ENCODE measurements at regions not wholly inside any gene's neighbourhood (a gene's known extent, or its start where the extent isn't known, plus 50 kb on each side); places are given as distances from the start of the nearest gene placed in this dataset.

DNA sequence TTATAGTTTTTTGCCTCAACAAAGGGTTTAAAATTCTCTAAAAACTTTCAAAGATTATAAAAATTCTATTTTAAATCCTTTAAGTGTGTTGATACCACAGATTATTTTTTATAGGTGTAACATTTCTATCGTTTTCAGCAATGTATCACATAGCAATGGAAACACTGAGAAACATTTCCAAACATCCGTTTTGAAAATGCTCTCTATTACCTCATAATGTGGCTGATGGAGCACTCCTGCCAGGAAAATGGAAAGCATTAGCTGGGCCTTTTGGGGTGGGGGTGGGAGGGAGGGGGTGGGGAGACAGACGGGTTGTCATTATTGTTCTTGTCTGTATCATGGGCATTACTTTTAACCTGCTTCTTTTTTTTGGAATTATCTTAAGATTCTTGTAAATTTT is 516.5 kb downstream of the ACTL7B start:
- Histone ChIP-seq H3K79me2 (ENCODE audit: control insufficient read depth, insufficient read depth, low read length) (no peaks in the 10 kb centered on the region), H3K27me3 (ENCODE audit: control insufficient read depth, extremely low read depth, insufficient read depth, low read length) (no peaks in the 10 kb centered on the region), H4K20me1 (ENCODE audit: control insufficient read depth, extremely low read depth, insufficient read depth, low read length) (no peaks in the 10 kb centered on the region), H3K4me1 (ENCODE audit: control insufficient read depth, extremely low read depth, insufficient read depth, low read length) (no peaks in the 10 kb centered on the region), H3K9ac (ENCODE audit: control insufficient read depth, extremely low read depth, insufficient read depth, low read length) (no peak overlapping the region), H3K9me1 (ENCODE audit: control insufficient read depth, extremely low read depth, insufficient read depth, low read length) (no peaks in the 10 kb centered on the region), H3K9me3 (ENCODE audit: control insufficient read depth, low read depth, low read length) (no peaks in the 10 kb centered on the region), H3K27ac (ENCODE audit: control insufficient read depth, insufficient read depth, low read length) (no peak overlapping the region), H3K36me3 (ENCODE audit: control insufficient read depth in 2 of 2, extremely low read depth in 1 of 2, insufficient read depth in 2 of 2, low read length in 2 of 2) (no peaks in the 10 kb centered on the region), H2AFZ (ENCODE audit: control insufficient read depth, low read length) (no peak overlapping the region), H3K4me2 (ENCODE audit: control insufficient read depth, extremely low read depth, insufficient read depth, low read depth, low read length) (no peak overlapping the region), H3K4me3 (ENCODE audit: control insufficient read depth in 2 of 3, extremely low read depth in 1 of 3, insufficient read depth in 2 of 3, low read depth in 1 of 3, low read length in 3 of 3) (no peak overlapping the region)
- DNase-seq (ENCODE audit: low read depth, low spot score), result no peak
- TF ChIP-seq, protein P1, sequence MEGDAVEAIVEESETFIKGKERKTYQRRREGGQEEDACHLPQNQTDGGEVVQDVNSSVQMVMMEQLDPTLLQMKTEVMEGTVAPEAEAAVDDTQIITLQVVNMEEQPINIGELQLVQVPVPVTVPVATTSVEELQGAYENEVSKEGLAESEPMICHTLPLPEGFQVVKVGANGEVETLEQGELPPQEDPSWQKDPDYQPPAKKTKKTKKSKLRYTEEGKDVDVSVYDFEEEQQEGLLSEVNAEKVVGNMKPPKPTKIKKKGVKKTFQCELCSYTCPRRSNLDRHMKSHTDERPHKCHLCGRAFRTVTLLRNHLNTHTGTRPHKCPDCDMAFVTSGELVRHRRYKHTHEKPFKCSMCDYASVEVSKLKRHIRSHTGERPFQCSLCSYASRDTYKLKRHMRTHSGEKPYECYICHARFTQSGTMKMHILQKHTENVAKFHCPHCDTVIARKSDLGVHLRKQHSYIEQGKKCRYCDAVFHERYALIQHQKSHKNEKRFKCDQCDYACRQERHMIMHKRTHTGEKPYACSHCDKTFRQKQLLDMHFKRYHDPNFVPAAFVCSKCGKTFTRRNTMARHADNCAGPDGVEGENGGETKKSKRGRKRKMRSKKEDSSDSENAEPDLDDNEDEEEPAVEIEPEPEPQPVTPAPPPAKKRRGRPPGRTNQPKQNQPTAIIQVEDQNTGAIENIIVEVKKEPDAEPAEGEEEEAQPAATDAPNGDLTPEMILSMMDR (optimal IDR thresholded peaks at IDR 0.05 in 1 of 3, IDR thresholded peaks at IDR 0.05 in 1 of 3, conservative IDR thresholded peaks at IDR 0.05 in 1 of 3; ENCODE audit: extremely low read depth in 1 of 3, insufficient read depth in 2 of 3, low read length in 3 of 3), result no peak
- TF ChIP-seq EZH2 (IDR thresholded peaks at IDR 0.05; ENCODE audit: low read length), result no peak
- FAIRE-seq, result no peak
- dilution Hi-C loops (cut with MboI; ENCODE audit: extremely low pct_ligation_motif_present, low sequenced_read_pairs), result no loop called here

DNA sequence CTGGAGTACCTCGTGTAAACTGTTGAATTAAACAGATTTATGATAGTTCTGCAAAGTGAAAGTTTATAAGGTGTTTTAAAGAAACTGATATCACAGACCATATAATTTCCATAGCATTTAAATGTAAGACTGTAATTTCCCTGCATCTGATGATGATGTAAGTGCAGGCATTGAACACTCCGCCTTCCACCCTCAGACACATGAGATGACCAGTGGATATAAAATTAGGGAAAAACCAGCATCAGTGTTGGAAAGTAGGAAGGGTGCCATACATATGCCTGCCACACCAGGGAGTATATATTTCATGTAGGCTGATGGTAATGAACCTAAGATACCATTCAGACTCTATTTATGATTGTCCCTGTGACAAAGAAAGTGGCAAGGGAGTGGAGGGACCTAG is 519.2 kb downstream of the ACTL7B start:
- Histone ChIP-seq H3K27me3 (ENCODE audit: control insufficient read depth, extremely low read depth, insufficient read depth, low read length) (no peaks in the 10 kb centered on the region), H3K9me3 (ENCODE audit: control insufficient read depth, low read depth, low read length) (no peaks in the 10 kb centered on the region), H3K4me3 (ENCODE audit: control insufficient read depth in 2 of 3, extremely low read depth in 1 of 3, insufficient read depth in 2 of 3, low read depth in 1 of 3, low read length in 3 of 3) (no peak overlapping the region), H3K9me1 (ENCODE audit: control insufficient read depth, extremely low read depth, insufficient read depth, low read length) (no peaks in the 10 kb centered on the region), H3K36me3 (ENCODE audit: control insufficient read depth in 2 of 2, extremely low read depth in 1 of 2, insufficient read depth in 2 of 2, low read length in 2 of 2) (no peaks in the 10 kb centered on the region), H3K4me2 (ENCODE audit: control insufficient read depth, extremely low read depth, insufficient read depth, low read depth, low read length) (no peak overlapping the region), H3K27ac (ENCODE audit: control insufficient read depth, insufficient read depth, low read length) (no peak overlapping the region), H3K4me1 (ENCODE audit: control insufficient read depth, extremely low read depth, insufficient read depth, low read length) (no peaks in the 10 kb centered on the region), H2AFZ (ENCODE audit: control insufficient read depth, low read length) (no peak overlapping the region), H3K79me2 (ENCODE audit: control insufficient read depth, insufficient read depth, low read length) (no peaks in the 10 kb centered on the region), H4K20me1 (ENCODE audit: control insufficient read depth, extremely low read depth, insufficient read depth, low read length) (no peaks in the 10 kb centered on the region), H3K9ac (ENCODE audit: control insufficient read depth, extremely low read depth, insufficient read depth, low read length) (no peak overlapping the region)
- dilution Hi-C loops (cut with MboI; ENCODE audit: extremely low pct_ligation_motif_present, low sequenced_read_pairs), result no loop called here
- TF ChIP-seq, protein P1 (optimal IDR thresholded peaks at IDR 0.05 in 1 of 3, IDR thresholded peaks at IDR 0.05 in 1 of 3, conservative IDR thresholded peaks at IDR 0.05 in 1 of 3; ENCODE audit: extremely low read depth in 1 of 3, insufficient read depth in 2 of 3, low read length in 3 of 3), result no peak
- TF ChIP-seq EZH2 (IDR thresholded peaks at IDR 0.05; ENCODE audit: low read length), result no peak
- no peak for FAIRE-seq
- no peak for DNase-seq (ENCODE audit: low read depth, low spot score)

Data from keratinocyte (primary cell).